ENCODE measurements at regions not wholly inside any gene's neighbourhood (a gene's known extent, or its start where the extent isn't known, plus 50 kb on each side); places are given as distances from the start of the nearest gene placed in this dataset.
"Not testable (repeated sequence)": the region's sequence is repeated elsewhere in the genome, so short reads cannot be mapped to it uniquely, and the experiment has no call there.

- FAIRE-seq (no peak), DNase-seq (ENCODE audit: insufficient read length) (no peak)
- TF ChIP-seq POLR2AphosphoS5 (IDR thresholded peaks at IDR 0.05; ENCODE audit: low read depth, low read length): no peak
- no peak for TF ChIP-seq TAF1 (IDR thresholded peaks at IDR 0.05; ENCODE audit: borderline replicate concordance, low read depth, low read length)
- no peak for TF ChIP-seq POLR2A (IDR thresholded peaks at IDR 0.05; ENCODE audit: low read depth, low read length)
These were observed 291.5 kb upstream of the GALNTL6 start for GRCh38 chr4:171521726-171522125.

- DNase-seq (ENCODE audit: insufficient read length) (no peak), FAIRE-seq (no peak)
- TF ChIP-seq TAF1 (IDR thresholded peaks at IDR 0.05; ENCODE audit: borderline replicate concordance, low read depth, low read length) (no peak), POLR2A (IDR thresholded peaks at IDR 0.05; ENCODE audit: low read depth, low read length) (no peak), POLR2AphosphoS5 (IDR thresholded peaks at IDR 0.05; ENCODE audit: low read depth, low read length) (no peak)
These were observed 293.7 kb upstream of the GALNTL6 start for GRCh38 chr4:171519457-171519856.

DNA sequence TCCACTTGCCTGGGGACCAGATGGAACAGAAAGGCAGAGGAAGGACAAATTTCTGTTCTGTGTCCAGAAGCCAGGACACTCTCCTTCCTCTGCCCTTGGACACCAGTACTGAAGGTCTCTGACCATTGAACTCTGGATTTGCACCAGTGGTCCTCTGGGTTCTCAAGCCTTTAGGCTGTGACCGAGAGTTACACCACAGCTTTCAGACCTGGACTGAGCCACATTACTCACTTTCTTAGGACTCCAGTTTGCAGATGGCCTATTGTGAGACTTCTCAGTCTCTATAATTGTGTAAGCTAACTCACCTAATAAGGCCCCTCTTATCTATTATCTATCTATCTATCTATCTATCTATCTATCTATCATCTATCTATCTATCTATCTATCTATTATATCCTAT lies 295.3 kb upstream of the GALNTL6 start:
- no peak for FAIRE-seq
- TF ChIP-seq POLR2A (IDR thresholded peaks at IDR 0.05; ENCODE audit: low read depth, low read length): no peak
- no peak for TF ChIP-seq POLR2AphosphoS5 (IDR thresholded peaks at IDR 0.05; ENCODE audit: low read depth, low read length)
- TF ChIP-seq TAF1 (IDR thresholded peaks at IDR 0.05; ENCODE audit: borderline replicate concordance, low read depth, low read length): no peak
- no peak for DNase-seq (ENCODE audit: insufficient read length)

DNA sequence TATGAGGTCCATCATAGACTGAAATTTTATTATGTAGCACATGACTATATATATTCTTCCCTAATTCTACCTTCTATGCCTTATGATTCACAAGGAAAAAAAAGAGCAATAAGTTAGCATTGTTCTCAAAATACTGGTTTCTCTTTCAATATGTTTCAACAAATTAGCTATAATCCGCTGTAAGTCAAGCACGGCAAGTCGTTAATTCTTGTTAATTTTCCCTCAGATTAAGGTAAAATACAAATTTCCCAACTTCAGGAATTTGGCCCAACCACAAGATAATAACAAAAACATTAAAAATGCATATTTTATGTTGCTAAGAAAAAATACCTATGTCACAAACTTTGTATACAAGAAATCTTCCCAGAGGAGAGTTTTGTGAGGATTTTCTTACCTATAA lies 296.5 kb upstream of the GALNTL6 start:
- no peak for FAIRE-seq
- TF ChIP-seq TAF1 (IDR thresholded peaks at IDR 0.05; ENCODE audit: borderline replicate concordance, low read depth, low read length) (no peak), POLR2AphosphoS5 (IDR thresholded peaks at IDR 0.05; ENCODE audit: low read depth, low read length) (no peak), POLR2A (IDR thresholded peaks at IDR 0.05; ENCODE audit: low read depth, low read length) (no peak)
- DNase-seq (ENCODE audit: insufficient read length): no peak

DNA sequence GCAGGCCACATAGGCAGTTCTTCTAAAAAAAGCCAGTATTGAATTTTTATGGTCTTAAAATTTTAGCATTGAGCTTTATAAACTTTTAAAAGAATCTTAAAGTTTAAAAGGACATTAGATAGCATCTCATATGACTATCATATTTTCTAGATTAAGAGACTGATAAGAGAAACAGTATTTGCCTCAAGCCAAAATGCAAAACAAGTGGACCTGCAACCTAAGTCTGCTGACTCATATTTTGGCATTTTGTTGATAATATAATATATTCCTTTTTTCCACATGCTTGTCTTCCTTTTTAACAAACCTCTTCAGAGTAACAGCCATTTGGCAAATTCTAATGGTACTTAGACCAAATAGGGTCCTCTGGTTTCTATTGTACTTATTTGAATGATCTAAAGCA lies 328.5 kb upstream of the GALNTL6 start:
- no peak for DNase-seq (ENCODE audit: insufficient read length)
- no peak for TF ChIP-seq POLR2AphosphoS5 (IDR thresholded peaks at IDR 0.05; ENCODE audit: low read depth, low read length)
- no peak for TF ChIP-seq POLR2A (IDR thresholded peaks at IDR 0.05; ENCODE audit: low read depth, low read length)
- no peak for TF ChIP-seq TAF1 (IDR thresholded peaks at IDR 0.05; ENCODE audit: borderline replicate concordance, low read depth, low read length)
- no peak for FAIRE-seq

- no peak for TF ChIP-seq POLR2AphosphoS5 (IDR thresholded peaks at IDR 0.05; ENCODE audit: low read depth, low read length)
- TF ChIP-seq POLR2A (IDR thresholded peaks at IDR 0.05; ENCODE audit: low read depth, low read length): no peak
- no peak for TF ChIP-seq TAF1 (IDR thresholded peaks at IDR 0.05; ENCODE audit: borderline replicate concordance, low read depth, low read length)
- DNase-seq (ENCODE audit: insufficient read length) (no peak), FAIRE-seq (no peak)
These were observed 335.0 kb upstream of the GALNTL6 start for GRCh38 chr4:171478181-171478580.

DNA sequence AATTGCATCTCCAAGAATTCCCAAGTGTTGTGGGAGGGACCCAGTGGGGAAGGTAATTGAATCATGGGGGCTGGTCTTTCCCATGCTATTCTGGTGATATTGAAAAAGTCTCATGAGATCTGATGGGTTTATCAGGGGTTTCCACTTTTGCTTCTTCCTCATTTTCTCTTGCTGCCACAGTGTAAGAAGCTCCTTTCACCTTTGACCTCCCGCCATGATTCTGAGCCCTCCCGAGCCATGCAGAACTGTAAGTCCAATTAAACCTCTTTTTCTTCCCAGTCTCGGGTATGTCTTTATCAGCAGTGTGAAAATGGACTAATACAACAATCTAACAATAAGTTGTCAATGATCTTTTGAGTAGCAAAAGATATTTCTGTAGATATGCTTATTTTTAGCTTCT lies 338.1 kb upstream of the GALNTL6 start:
- FAIRE-seq; DNase-seq (ENCODE audit: insufficient read length): not testable (repeated sequence)

- FAIRE-seq (no peak), DNase-seq (ENCODE audit: insufficient read length) (no peak)
- TF ChIP-seq POLR2AphosphoS5 (IDR thresholded peaks at IDR 0.05; ENCODE audit: low read depth, low read length) (no peak), POLR2A (IDR thresholded peaks at IDR 0.05; ENCODE audit: low read depth, low read length) (no peak), TAF1 (IDR thresholded peaks at IDR 0.05; ENCODE audit: borderline replicate concordance, low read depth, low read length) (no peak)
These were observed 340.0 kb upstream of the GALNTL6 start for GRCh38 chr4:171473155-171473554.

DNA sequence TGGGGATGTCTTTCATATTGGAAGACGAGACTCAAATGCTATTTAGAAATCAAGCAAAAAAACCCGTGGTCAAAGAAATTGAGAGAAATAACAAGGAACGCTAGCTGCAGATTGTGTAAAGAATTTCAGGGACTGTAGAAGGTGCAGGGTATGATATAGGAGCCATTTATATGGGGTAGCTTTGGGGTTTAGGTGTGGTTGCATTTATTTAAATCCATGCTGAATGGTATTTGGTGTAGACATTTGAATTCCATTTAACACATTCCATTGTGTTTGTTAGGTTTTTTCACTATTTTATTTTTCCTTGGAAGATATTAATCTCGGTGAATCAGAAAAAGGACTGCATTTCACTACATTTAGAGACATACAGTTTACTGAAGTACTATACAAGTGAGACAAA lies 341.0 kb upstream of the GALNTL6 start:
- TF ChIP-seq POLR2A (IDR thresholded peaks at IDR 0.05; ENCODE audit: low read depth, low read length) (no peak), TAF1 (IDR thresholded peaks at IDR 0.05; ENCODE audit: borderline replicate concordance, low read depth, low read length) (no peak), POLR2AphosphoS5 (IDR thresholded peaks at IDR 0.05; ENCODE audit: low read depth, low read length) (no peak)
- FAIRE-seq (peak; percentile 46), DNase-seq (ENCODE audit: insufficient read length) (no peak)

- TF ChIP-seq POLR2A (IDR thresholded peaks at IDR 0.05; ENCODE audit: low read depth, low read length) (no peak), TAF1 (IDR thresholded peaks at IDR 0.05; ENCODE audit: borderline replicate concordance, low read depth, low read length) (no peak), POLR2AphosphoS5 (IDR thresholded peaks at IDR 0.05; ENCODE audit: low read depth, low read length) (no peak)
- FAIRE-seq: no peak
- DNase-seq (ENCODE audit: insufficient read length): no peak
These were observed 348.7 kb upstream of the GALNTL6 start for GRCh38 chr4:171464499-171464898.

DNA sequence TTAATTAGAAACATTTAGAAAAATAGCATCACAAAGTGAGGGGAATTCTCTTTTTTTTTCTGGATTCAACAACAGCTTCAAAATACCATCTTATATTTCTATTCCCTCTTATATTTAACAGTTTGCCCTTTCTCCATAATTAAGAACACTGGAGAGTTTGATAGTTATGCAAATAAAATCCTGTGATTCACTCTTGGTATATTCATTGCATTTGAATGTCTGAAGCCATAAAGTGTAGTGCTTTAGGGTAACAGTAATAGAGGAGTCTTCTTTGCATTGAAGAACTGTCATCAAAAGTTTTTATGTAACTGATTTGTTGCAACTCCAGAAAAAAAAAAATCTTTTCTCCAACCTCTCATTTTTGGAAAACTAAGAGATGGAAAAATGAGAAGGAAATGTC lies 352.0 kb upstream of the GALNTL6 start:
- DNase-seq (ENCODE audit: insufficient read length) (no peak), FAIRE-seq (no peak)
- no peak for TF ChIP-seq POLR2A (IDR thresholded peaks at IDR 0.05; ENCODE audit: low read depth, low read length)
- TF ChIP-seq TAF1 (IDR thresholded peaks at IDR 0.05; ENCODE audit: borderline replicate concordance, low read depth, low read length): no peak
- no peak for TF ChIP-seq POLR2AphosphoS5 (IDR thresholded peaks at IDR 0.05; ENCODE audit: low read depth, low read length)

DNA sequence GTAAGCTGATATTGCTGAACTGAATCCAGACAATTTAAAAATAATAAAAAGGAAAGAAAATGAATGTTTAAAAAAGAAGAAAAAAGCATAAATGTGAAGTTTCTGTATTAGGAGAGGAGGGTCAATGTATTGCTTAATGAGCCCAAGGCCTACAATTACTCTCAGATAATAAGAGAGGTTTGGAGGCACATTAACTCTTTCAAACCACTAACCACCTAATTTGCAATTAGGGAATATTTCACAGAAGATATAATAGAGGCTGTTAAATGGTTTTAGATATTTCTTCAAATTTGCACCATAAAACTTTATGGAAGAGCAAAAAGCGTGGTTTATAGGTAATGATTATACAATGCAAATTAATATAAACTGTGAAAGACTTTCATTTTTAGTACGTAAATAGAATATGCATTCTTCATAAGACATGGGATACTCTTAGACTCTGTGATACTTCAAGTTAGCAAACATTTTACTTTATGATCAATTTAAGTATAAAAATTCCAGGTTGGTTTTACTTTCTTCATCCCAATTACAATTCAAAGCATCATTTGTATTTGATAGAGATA lies 364.2 kb upstream of the GALNTL6 start:
- no peak for FAIRE-seq

DNA sequence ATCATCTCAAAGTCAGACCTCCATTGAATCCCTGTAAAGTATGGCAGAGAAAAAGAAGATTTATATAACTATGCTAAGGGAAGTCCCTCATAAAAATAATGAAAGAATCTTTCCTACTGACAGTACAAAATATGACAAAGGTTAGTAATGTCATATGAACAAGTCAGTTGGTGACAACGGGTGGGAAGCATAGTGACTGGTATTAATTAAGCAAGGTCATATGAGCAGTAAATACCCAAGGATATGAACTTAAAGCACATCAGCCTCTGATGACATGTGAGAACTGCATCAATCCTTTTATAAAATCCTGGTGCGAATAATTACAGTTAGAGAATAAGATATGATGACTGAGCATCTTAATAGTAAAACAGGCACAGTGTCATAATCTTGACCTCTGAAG lies 364.8 kb upstream of the GALNTL6 start:
- no peak for DNase-seq (ENCODE audit: insufficient read length)
- no peak for FAIRE-seq
- no peak for TF ChIP-seq TAF1 (IDR thresholded peaks at IDR 0.05; ENCODE audit: borderline replicate concordance, low read depth, low read length)
- no peak for TF ChIP-seq POLR2AphosphoS5 (IDR thresholded peaks at IDR 0.05; ENCODE audit: low read depth, low read length)
- TF ChIP-seq POLR2A (IDR thresholded peaks at IDR 0.05; ENCODE audit: low read depth, low read length): no peak

More for the DNA sequence above, 364.2 kb upstream of the GALNTL6 start:
- no peak for DNase-seq (ENCODE audit: insufficient read length)
- TF ChIP-seq TAF1 (IDR thresholded peaks at IDR 0.05; ENCODE audit: borderline replicate concordance, low read depth, low read length) (no peak), POLR2A (IDR thresholded peaks at IDR 0.05; ENCODE audit: low read depth, low read length) (no peak), POLR2AphosphoS5 (IDR thresholded peaks at IDR 0.05; ENCODE audit: low read depth, low read length) (no peak)
